ENCODE measurements at regions not wholly inside any gene's neighbourhood (a gene's known extent, or its start where the extent isn't known, plus 50 kb on each side); places are given as distances from the start of the nearest gene placed in this dataset.

DNA sequence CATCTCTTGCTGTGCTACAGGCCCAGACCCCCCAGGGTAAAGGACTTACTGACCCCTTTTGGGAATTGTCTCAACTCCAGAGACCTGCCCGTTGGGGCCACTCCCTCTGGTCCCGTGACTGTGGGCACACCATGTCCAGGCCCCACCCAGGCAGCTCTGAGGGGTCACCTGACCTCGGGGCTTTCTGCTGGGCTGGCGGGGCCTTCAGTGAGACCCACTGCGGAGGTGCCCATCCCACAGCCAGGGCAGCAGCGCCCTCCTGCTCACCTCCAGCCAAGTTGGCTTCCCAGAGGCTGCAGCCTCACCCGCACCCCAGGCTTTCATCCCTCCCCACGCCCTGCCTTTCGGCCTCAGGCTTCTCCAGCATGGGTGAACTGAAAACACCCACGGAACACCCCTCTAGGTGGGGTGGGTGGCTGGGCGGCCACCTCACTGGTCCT, 147.2 kb downstream of the DNAJB6 start:
- Histone ChIP-seq H3K27me3 (ENCODE audit: control insufficient read depth, insufficient read depth, low read length) (no peaks in the 10 kb centered on the region), H3K4me3 (ENCODE audit: low read depth, low read length) (no peak overlapping the region), H3K36me3 (ENCODE audit: control insufficient read depth, insufficient read depth, low read length) (no peaks in the 10 kb centered on the region)
- FAIRE-seq: no peak
- TF ChIP-seq, protein P1, sequence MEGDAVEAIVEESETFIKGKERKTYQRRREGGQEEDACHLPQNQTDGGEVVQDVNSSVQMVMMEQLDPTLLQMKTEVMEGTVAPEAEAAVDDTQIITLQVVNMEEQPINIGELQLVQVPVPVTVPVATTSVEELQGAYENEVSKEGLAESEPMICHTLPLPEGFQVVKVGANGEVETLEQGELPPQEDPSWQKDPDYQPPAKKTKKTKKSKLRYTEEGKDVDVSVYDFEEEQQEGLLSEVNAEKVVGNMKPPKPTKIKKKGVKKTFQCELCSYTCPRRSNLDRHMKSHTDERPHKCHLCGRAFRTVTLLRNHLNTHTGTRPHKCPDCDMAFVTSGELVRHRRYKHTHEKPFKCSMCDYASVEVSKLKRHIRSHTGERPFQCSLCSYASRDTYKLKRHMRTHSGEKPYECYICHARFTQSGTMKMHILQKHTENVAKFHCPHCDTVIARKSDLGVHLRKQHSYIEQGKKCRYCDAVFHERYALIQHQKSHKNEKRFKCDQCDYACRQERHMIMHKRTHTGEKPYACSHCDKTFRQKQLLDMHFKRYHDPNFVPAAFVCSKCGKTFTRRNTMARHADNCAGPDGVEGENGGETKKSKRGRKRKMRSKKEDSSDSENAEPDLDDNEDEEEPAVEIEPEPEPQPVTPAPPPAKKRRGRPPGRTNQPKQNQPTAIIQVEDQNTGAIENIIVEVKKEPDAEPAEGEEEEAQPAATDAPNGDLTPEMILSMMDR (IDR thresholded peaks at IDR 0.05; ENCODE audit: insufficient read depth, low read length, severe bottlenecking): no peak
- DNase-seq (ENCODE audit: low read depth): no peak

GRCh38 chr7:157484411-157485081, 147.7 kb downstream of the DNAJB6 start:
- FAIRE-seq (no peak), DNase-seq (ENCODE audit: low read depth) (no peak)
- Histone ChIP-seq H3K27me3 (ENCODE audit: control insufficient read depth, insufficient read depth, low read length) (no peaks in the 10 kb centered on the region), H3K36me3 (ENCODE audit: control insufficient read depth, insufficient read depth, low read length) (no peaks in the 10 kb centered on the region), H3K4me3 (ENCODE audit: low read depth, low read length) (no peak overlapping the region)
- TF ChIP-seq, protein P1 (IDR thresholded peaks at IDR 0.05; ENCODE audit: insufficient read depth, low read length, severe bottlenecking): no peak

DNA sequence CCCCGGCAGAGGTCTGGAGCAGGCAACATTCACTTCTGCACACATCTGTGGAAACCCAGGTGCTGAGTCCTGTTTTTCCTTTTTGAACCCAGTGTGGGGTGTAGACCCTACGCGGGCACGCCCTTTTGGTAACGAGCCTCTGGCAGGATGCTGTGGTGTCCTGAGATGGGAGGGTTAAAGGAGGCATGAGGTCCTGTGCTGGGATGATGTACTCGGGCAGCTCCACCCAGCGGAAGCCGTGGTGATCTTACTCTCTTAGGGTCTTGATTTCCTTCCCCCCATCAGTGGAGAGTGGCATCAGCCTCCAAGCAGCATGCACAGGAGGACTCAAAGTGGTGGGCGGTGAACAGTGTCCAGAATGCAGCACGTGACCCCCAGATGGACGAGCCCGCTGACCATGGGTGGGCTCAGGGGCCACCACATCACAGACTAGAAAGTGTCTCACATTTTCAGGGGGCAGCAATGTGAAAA, 148.6 kb downstream of the DNAJB6 start:
- FAIRE-seq (no peak), DNase-seq (ENCODE audit: low read depth) (no peak)
- TF ChIP-seq, protein P1 (IDR thresholded peaks at IDR 0.05; ENCODE audit: insufficient read depth, low read length, severe bottlenecking): no peak
- Histone ChIP-seq H3K36me3 (ENCODE audit: control insufficient read depth, insufficient read depth, low read length) (no peaks in the 10 kb centered on the region), H3K27me3 (ENCODE audit: control insufficient read depth, insufficient read depth, low read length) (no peaks in the 10 kb centered on the region), H3K4me3 (ENCODE audit: low read depth, low read length) (no peak overlapping the region)

DNA sequence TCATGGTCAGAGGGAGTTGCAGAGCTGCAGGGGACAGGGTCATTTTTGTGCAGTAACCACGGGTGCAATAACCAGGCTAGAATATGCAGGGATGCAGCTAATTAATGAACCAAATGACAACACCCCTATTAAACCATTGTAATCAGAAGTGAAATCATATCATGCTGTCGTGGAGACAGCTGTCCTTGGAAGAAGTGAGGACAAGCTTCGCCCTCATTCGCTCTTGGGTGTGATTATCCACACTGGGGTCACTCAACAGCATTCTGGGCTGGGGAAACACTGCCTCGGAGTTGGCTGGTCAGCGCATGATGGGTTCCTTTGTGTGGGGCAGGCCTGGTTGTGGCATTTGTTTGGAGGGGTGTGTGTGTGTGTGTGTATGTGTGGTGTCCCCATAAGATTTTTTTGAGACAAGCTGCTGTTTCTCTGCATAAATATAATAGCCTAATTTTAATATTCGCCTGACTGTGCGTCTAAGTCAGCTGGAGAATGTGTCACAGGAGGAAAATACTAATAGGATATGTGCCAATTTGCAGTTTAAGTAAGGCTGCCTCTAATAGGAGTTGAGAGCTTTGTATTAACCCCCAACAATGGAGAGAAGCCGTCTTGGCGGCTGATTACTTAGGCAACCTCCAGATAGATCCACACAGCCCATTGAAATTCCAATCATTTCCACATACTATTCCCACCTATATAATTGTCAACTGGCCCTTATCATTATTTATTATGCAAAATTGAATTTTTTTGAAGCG, 149.4 kb downstream of the DNAJB6 start:
- Histone ChIP-seq H3K36me3 (ENCODE audit: control insufficient read depth, insufficient read depth, low read length) (no peaks in the 10 kb centered on the region), H3K27me3 (ENCODE audit: control insufficient read depth, insufficient read depth, low read length) (no peaks in the 10 kb centered on the region), H3K4me3 (ENCODE audit: low read depth, low read length) (no peak overlapping the region)
- TF ChIP-seq, protein P1 (IDR thresholded peaks at IDR 0.05; ENCODE audit: insufficient read depth, low read length, severe bottlenecking): no peak
- FAIRE-seq (no peak), DNase-seq (ENCODE audit: low read depth) (no peak)

DNA sequence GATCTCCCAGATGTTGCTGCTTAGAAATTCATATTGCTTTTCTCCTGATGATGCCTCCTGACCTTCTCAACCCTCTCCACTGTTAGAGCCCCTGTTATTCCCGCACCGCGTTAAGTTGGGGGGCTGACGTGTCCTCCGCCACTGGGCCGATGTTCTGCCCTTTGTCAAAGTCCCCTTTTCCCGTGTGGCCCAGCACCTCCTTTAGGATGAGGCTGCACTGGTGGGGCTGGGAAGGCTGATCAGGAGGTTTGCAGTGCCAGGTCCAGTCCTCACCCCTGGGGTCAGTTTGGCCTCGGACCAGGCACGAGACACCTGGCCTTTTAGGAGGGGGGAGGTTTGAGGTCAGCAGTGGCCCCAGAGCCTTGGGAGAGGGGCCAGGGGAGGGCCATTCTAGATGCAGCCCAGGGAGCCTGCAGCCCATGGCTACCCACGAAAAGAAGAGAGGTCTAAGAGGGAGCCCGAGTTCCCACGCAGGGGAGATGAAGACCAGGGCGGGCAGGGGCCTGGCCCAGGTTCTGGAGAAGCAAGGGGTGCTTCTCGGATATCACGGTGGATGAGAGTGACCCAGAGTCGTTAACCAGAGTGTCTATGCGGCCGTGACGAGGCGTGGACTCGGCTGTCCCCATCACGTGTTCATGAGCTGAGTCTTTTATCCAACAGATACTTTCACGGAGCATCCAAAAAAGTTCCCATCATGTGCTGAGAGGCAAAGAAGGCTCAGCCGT, 150.4 kb downstream of the DNAJB6 start:
- Histone ChIP-seq H3K4me3 (ENCODE audit: low read depth, low read length) (no peak overlapping the region), H3K27me3 (ENCODE audit: control insufficient read depth, insufficient read depth, low read length) (no peaks in the 10 kb centered on the region), H3K36me3 (ENCODE audit: control insufficient read depth, insufficient read depth, low read length) (no peaks in the 10 kb centered on the region)
- FAIRE-seq: no peak
- TF ChIP-seq, protein P1 (IDR thresholded peaks at IDR 0.05; ENCODE audit: insufficient read depth, low read length, severe bottlenecking): no peak
- no peak for DNase-seq (ENCODE audit: low read depth)
